AG10803 (cell line): ENCODE measurements at regions not wholly inside any gene's neighbourhood (a gene's known extent, or its start where the extent isn't known, plus 50 kb on each side); places are given as distances from the start of the nearest gene placed in this dataset.
"Not testable (repeated sequence)": the region's sequence is repeated elsewhere in the genome, so short reads cannot be mapped to it uniquely, and the experiment has no call there.

Experiments used
- DNase-seq: peaks from one replicate; pipeline ENCODE4 v3.0.0; 2010; ENCODE audit warnings: low read depth
- H3K4me3 ChIP-seq: 2 replicates; pipeline ENCODE4 v1.5.1; 2011; ENCODE audit warnings: mild to moderate bottlenecking, low read length, control low read depth
- TF ChIP-seq, protein P1 (sequence below): conservative IDR thresholded peaks from 2 replicates; pipeline ENCODE4 v1.5.1; 2011; ENCODE audit warnings: mild to moderate bottlenecking, low read length, control low read depth, inconsistent platforms

DNA sequence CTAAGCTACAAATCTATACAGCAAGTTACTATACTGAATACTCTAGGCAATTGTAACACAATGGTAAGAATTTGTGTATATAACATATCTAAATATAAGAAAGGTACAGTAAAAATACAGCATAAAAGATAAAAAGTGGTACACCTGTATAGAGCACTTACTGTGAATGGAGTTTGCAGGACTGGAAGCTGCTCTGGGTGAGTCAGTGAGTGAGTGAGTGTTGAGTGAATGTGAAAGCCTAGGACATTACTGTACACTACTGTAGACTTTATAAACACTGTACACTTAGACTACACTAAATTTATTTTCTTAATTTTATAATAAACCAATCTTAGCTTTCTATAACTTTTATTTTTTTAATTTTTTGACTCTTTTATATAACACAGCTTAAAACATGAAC is 123.1 kb downstream of the ZMAT3 start:
- no peak for DNase-seq
- TF ChIP-seq, protein P1, sequence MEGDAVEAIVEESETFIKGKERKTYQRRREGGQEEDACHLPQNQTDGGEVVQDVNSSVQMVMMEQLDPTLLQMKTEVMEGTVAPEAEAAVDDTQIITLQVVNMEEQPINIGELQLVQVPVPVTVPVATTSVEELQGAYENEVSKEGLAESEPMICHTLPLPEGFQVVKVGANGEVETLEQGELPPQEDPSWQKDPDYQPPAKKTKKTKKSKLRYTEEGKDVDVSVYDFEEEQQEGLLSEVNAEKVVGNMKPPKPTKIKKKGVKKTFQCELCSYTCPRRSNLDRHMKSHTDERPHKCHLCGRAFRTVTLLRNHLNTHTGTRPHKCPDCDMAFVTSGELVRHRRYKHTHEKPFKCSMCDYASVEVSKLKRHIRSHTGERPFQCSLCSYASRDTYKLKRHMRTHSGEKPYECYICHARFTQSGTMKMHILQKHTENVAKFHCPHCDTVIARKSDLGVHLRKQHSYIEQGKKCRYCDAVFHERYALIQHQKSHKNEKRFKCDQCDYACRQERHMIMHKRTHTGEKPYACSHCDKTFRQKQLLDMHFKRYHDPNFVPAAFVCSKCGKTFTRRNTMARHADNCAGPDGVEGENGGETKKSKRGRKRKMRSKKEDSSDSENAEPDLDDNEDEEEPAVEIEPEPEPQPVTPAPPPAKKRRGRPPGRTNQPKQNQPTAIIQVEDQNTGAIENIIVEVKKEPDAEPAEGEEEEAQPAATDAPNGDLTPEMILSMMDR, result no peak
- H3K4me3 ChIP-seq, result no peak overlapping the region

DNA sequence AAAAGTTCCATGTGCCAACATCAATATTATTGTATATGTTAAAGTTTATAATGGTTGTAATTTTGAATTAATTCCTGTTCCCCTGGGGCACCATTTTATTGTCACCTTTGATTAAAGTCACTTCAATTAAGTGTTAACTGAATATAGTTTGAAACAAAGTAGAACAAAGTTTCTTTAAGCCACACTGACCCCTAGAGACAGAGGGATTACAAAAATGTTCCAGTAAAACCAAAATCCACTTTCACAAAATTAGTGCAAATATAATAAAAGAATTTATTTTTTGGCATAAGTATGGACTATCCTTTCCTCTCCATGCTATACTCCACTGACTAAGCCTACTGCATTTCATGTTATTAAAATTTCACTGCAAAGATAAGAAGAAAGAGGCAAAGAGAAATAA is 123.9 kb downstream of the ZMAT3 start:
- TF ChIP-seq, protein P1, result no peak
- no peak for DNase-seq
- H3K4me3 ChIP-seq, result no peak overlapping the region

DNA sequence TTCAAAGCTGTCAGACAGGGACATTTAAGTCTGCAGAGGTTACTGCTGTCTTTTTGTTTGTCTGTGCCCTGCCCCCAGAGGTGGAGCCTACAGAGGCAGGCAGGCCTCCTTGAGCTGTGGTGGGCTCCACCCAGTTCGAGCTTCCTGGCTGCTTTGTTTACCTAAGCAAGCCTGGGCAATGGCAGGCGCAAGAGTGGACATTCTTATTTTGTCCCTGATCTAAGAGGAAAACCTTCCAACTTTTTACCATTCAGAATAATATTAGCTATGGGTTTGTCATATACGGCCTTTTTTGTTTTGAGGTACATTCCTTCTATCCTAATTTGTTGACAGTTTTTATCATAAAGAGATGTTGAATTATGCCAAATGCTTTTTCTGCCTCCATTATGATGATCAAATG is 129.3 kb downstream of the ZMAT3 start:
- DNase-seq, H3K4me3 ChIP-seq: not testable (repeated sequence)

DNA sequence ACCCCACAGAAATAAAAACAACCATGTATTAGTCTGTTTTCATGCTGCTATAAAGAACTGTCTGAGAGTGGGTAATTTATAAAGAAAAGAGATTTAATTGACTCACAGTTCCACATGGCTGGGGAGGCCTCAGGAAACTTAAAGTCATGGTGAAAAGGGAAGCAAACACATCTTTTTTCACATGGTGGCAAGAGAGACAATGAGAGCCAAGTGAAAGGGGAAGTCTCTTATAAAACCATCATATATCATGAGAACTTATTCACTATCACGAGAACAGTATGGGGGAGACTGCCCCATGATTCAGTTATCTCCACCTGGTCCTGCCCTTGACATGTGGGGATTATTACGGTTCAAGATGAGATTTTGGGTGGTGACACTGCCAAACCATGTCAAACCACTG is 141.5 kb downstream of the ZMAT3 start:
- no peak overlapping the region for H3K4me3 ChIP-seq
- TF ChIP-seq, protein P1, result no peak
- no peak for DNase-seq

DNA sequence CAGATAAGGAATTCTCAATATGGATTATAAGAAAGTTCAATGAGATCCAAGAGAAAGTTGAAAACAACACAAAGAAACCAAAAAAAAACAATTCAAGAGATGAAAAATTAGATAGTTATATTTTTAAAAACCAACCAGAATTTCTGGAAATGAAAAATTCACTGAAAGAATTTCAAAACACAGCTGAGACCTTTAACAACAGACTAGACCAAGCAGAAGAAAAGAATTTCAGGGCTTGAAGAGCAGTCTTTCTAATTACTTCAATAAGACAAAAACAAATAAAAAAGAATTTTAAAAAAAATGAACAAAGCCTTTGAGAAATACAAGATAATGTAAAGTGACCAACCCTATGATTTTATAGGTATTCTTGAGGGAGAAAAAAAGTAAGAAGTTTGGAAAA is 155.4 kb downstream of the ZMAT3 start:
- no peak overlapping the region for H3K4me3 ChIP-seq
- DNase-seq, result no peak
- TF ChIP-seq, protein P1, result no peak

DNA sequence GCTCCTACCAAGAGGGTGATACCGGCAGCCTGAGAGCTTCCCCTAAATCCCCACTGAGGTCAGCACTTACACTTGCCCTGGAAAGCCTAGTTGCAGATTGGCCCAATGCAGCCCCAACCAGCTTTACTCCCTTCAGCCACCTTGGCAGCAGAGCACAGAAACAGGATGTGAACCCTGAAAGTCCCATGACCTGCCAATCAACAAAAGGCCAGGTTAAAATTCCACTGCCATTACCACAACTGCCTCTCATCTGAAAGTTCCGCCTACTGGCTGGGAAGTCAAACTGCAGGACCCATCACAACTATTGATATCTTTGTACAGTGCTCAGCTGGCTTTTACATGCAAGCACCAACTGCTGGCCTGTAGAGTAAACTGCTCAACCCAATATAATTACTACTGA is 156.2 kb downstream of the ZMAT3 start:
- DNase-seq, result no peak
- H3K4me3 ChIP-seq, result no peak overlapping the region
- TF ChIP-seq, protein P1, result no peak

DNA sequence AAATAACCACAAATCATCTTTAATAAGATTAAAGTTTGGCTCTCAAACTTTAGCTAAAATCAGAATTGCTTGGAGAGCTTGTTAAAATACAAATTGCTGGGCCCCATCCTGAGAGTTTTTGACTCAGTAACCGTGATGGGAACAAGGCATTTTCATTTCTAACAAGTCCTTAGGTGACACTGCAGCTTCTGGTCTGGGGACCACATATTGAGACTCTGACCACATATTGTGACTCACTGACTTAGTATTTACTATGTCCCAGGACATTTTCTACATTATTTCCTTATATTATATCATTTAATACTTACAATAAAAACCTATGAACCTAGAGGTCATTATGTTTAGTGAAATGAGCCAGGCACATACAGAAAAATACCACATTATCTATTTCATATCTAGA is 164.5 kb downstream of the ZMAT3 start:
- H3K4me3 ChIP-seq, result no peak overlapping the region
- DNase-seq, result no peak
- TF ChIP-seq, protein P1, result no peak

DNA sequence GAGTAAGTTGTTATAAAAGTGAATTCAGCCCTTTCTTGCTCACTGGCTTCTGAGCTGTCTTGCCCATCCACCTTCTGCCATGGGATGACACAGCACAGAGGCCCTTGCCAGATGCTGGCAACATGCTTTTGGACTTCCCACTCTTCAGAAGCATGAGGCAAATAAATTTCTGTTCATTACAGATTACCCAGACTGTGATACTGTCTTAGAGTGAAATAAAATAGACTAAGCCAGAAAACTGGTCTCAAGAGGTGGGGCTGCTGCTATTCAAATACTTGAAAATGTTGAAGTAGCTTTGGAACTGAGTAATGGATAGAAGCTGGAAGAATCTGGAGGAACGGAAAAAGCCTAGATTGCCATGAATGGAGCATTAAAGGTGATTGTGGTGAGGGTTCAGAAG is 170.4 kb downstream of the ZMAT3 start:
- TF ChIP-seq, protein P1, result no peak
- DNase-seq, result no peak

More for the DNA sequence above, 170.4 kb downstream of the ZMAT3 start:
- H3K4me3 ChIP-seq, result no peak overlapping the region
